Keratinocyte (primary cell): ENCODE measurements at regions not wholly inside any gene's neighbourhood (a gene's known extent, or its start where the extent isn't known, plus 50 kb on each side); places are given as distances from the start of the nearest gene placed in this dataset.

Source experiments
- DNase-seq: peaks from one replicate; pipeline ENCODE4 v3.0.0-alpha.2; 2011; ENCODE audit warnings: low read depth, missing footprints, low spot score
- FAIRE-seq: peaks from 2 replicates; lab custom pipeline; 2011; peaks lifted over from hg19 to GRCh38; lab: Jason Lieb, UNC
- H2AFZ ChIP-seq: 2 replicates; pipeline ENCODE4 v1.6.0; 2012; ENCODE audit warnings: low read length, control low read depth, inconsistent platforms; ENCODE audit not compliant: control insufficient read depth
- H3K27ac ChIP-seq: 2 replicates; pipeline ENCODE4 v1.5.1; 2011; ENCODE audit warnings: low read length; ENCODE audit not compliant: control insufficient read depth, insufficient read depth
- H3K27me3 ChIP-seq: 3 replicates; pipeline ENCODE4 v1.6.0; 2011; ENCODE audit warnings: low read length; ENCODE audit not compliant: control insufficient read depth, insufficient read depth; ENCODE audit errors: extremely low read depth
- H3K36me3 ChIP-seq, 2 experiments: 2 replicates in 1 of 2; 3 replicates in 1 of 2; pipeline ENCODE4 v1.5.1; 2011; ENCODE audit warnings: low read length in 2 of 2, mild to moderate bottlenecking in 1 of 2; ENCODE audit not compliant: control insufficient read depth in 2 of 2, insufficient read depth in 2 of 2; ENCODE audit errors: extremely low read depth in 1 of 2
- H3K4me1 ChIP-seq: 3 replicates; pipeline ENCODE4 v1.5.1; 2011; ENCODE audit warnings: low read length; ENCODE audit not compliant: control insufficient read depth, insufficient read depth; ENCODE audit errors: extremely low read depth
- H3K4me2 ChIP-seq: 3 replicates; pipeline ENCODE4 v1.6.0; 2011; ENCODE audit warnings: low read depth, low read length; ENCODE audit not compliant: control insufficient read depth, insufficient read depth; ENCODE audit errors: extremely low read depth
- H3K4me3 ChIP-seq, 3 experiments: fragments of 200-600 bp in 1 of 3; sonication (generic) in 1 of 3; 2 replicates in 2 of 3; 3 replicates in 1 of 3; pipeline ENCODE4 v1.5.1; 2011 to 2016; ENCODE audit warnings: low read length in 3 of 3, mild to moderate bottlenecking in 3 of 3, control low read depth in 2 of 3, inconsistent platforms in 1 of 3, low read depth in 1 of 3, mixed read lengths in 1 of 3, mixed run types in 1 of 3, moderate library complexity in 1 of 3; ENCODE audit not compliant: control insufficient read depth in 2 of 3, insufficient read depth in 2 of 3; ENCODE audit errors: extremely low read depth in 1 of 3
- H3K79me2 ChIP-seq: 2 replicates; pipeline ENCODE4 v1.6.0; 2012; ENCODE audit warnings: low read length; ENCODE audit not compliant: control insufficient read depth, insufficient read depth
- H3K9ac ChIP-seq: 3 replicates; pipeline ENCODE4 v1.6.0; 2011; ENCODE audit warnings: low read length; ENCODE audit not compliant: control insufficient read depth, insufficient read depth; ENCODE audit errors: extremely low read depth
- H3K9me1 ChIP-seq: 3 replicates; pipeline ENCODE4 v1.6.0; 2011; ENCODE audit warnings: low read length; ENCODE audit not compliant: control insufficient read depth, insufficient read depth; ENCODE audit errors: extremely low read depth
- H3K9me3 ChIP-seq: 2 replicates; pipeline ENCODE4 v1.5.1; 2012; ENCODE audit warnings: low read depth, low read length; ENCODE audit not compliant: control insufficient read depth
- H4K20me1 ChIP-seq: 3 replicates; pipeline ENCODE4 v1.6.0; 2011; ENCODE audit warnings: low read length; ENCODE audit not compliant: control insufficient read depth, insufficient read depth; ENCODE audit errors: extremely low read depth
- CTCF ChIP-seq, 3 experiments: IDR thresholded peaks in 1 of 3; conservative IDR thresholded peaks in 1 of 3; optimal IDR thresholded peaks in 1 of 3; 2 replicates in 2 of 3; 3 replicates in 1 of 3; pipeline versions ENCODE3 to v1.5.1; 2011; ENCODE audit warnings: low read length in 3 of 3, mild to moderate bottlenecking in 3 of 3, moderate library complexity in 2 of 3, control low read depth in 1 of 3, inconsistent platforms in 1 of 3; ENCODE audit not compliant: insufficient read depth in 2 of 3; ENCODE audit errors: extremely low read depth in 1 of 3
- EZH2 ChIP-seq: IDR thresholded peaks from one replicate; pipeline ENCODE4 v1.6.1; 2012; ENCODE audit warnings: inconsistent platforms, mild to moderate bottlenecking, low read length, moderate library complexity
- dilution Hi-C: fragments of 300-500 bp; cut with MboI; formaldehyde crosslinking; loops from one replicate; pipeline ENCODE4 v1.7.0; 2020; ENCODE audit warnings: low sequenced_read_pairs; ENCODE audit not compliant: extremely low pct_ligation_motif_present

- no peak overlapping the region for H3K9ac ChIP-seq
- dilution Hi-C loops, result no loop called here
- no peaks in the 10 kb centered on the region for H3K79me2 ChIP-seq
- no peaks in the 10 kb centered on the region for H4K20me1 ChIP-seq
- no peak for DNase-seq
- no peak overlapping the region for H3K4me2 ChIP-seq
- no peaks in the 10 kb centered on the region for H3K27me3 ChIP-seq
- H3K4me3 ChIP-seq, result no peak overlapping the region
- TF ChIP-seq EZH2 (no peak), CTCF (optimal IDR thresholded peaks at IDR 0.05 in 1 of 3, IDR thresholded peaks at IDR 0.05 in 1 of 3, conservative IDR thresholded peaks at IDR 0.05 in 1 of 3; ENCODE audit: extremely low read depth in 1 of 3, insufficient read depth in 2 of 3, low read length in 3 of 3) (no peak)
- H3K4me1 ChIP-seq, result no peaks in the 10 kb centered on the region
- no peak overlapping the region for H3K27ac ChIP-seq
- no peaks in the 10 kb centered on the region for H3K9me3 ChIP-seq
- no peaks in the 10 kb centered on the region for H3K9me1 ChIP-seq
- no peaks in the 10 kb centered on the region for H3K36me3 ChIP-seq
- FAIRE-seq, result no peak
- no peak overlapping the region for H2AFZ ChIP-seq
These were observed 184.0 kb upstream of the KIT start for GRCh38 chr4:54473798-54474197.

GRCh38 chr4:54475546-54475945 is 182.2 kb upstream of the KIT start:
- FAIRE-seq, result no peak
- H3K4me1 ChIP-seq, result no peaks in the 10 kb centered on the region
- no peaks in the 10 kb centered on the region for H4K20me1 ChIP-seq
- no peak overlapping the region for H3K4me3 ChIP-seq
- no peak overlapping the region for H3K9ac ChIP-seq
- H3K27ac ChIP-seq, result no peak overlapping the region
- no peaks in the 10 kb centered on the region for H3K9me1 ChIP-seq
- no peaks in the 10 kb centered on the region for H3K27me3 ChIP-seq
- no peak for DNase-seq
- H3K79me2 ChIP-seq, result no peaks in the 10 kb centered on the region
- no peak overlapping the region for H2AFZ ChIP-seq
- H3K36me3 ChIP-seq, result no peaks in the 10 kb centered on the region
- dilution Hi-C loops, result no loop called here
- TF ChIP-seq CTCF (optimal IDR thresholded peaks at IDR 0.05 in 1 of 3, IDR thresholded peaks at IDR 0.05 in 1 of 3, conservative IDR thresholded peaks at IDR 0.05 in 1 of 3; ENCODE audit: extremely low read depth in 1 of 3, insufficient read depth in 2 of 3, low read length in 3 of 3), result no peak
- no peak for TF ChIP-seq EZH2
- H3K9me3 ChIP-seq, result no peaks in the 10 kb centered on the region
- H3K4me2 ChIP-seq, result no peak overlapping the region
